AG10803 (cell line): ENCODE measurements at regions not wholly inside any gene's neighbourhood (a gene's known extent, or its start where the extent isn't known, plus 50 kb on each side); places are given as distances from the start of the nearest gene placed in this dataset.

Source experiments
- DNase-seq: peaks from one replicate; pipeline ENCODE4 v3.0.0; 2010; ENCODE audit warnings: low read depth
- H3K4me3 ChIP-seq: 2 replicates; pipeline ENCODE4 v1.5.1; 2011; ENCODE audit warnings: mild to moderate bottlenecking, low read length, control low read depth
- TF ChIP-seq, protein P1 (sequence below): conservative IDR thresholded peaks from 2 replicates; pipeline ENCODE4 v1.5.1; 2011; ENCODE audit warnings: mild to moderate bottlenecking, low read length, control low read depth, inconsistent platforms

DNA sequence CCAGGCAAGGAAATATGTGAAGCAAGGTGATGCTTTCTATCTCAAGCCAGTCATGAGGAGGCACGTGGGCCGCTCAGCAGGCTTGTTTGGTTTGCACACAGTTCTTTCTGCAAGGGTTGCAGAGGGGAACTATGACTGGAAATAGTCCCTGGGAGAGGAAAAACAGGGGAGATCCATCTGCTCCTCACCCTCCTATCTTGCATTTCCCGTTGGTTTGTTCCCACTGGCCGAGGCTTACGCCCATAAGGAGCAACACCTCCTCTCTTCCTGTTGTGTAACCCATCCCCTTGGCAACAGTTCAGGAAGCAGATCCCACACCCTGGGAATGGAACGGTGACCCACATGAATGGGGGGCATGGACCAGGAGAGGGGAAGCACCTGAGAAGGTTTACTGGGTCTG lies 72.1 kb upstream of the MAGI1 start:
- no peak overlapping the region for H3K4me3 ChIP-seq
- TF ChIP-seq, protein P1, sequence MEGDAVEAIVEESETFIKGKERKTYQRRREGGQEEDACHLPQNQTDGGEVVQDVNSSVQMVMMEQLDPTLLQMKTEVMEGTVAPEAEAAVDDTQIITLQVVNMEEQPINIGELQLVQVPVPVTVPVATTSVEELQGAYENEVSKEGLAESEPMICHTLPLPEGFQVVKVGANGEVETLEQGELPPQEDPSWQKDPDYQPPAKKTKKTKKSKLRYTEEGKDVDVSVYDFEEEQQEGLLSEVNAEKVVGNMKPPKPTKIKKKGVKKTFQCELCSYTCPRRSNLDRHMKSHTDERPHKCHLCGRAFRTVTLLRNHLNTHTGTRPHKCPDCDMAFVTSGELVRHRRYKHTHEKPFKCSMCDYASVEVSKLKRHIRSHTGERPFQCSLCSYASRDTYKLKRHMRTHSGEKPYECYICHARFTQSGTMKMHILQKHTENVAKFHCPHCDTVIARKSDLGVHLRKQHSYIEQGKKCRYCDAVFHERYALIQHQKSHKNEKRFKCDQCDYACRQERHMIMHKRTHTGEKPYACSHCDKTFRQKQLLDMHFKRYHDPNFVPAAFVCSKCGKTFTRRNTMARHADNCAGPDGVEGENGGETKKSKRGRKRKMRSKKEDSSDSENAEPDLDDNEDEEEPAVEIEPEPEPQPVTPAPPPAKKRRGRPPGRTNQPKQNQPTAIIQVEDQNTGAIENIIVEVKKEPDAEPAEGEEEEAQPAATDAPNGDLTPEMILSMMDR = no peak
- DNase-seq = no peak

DNA sequence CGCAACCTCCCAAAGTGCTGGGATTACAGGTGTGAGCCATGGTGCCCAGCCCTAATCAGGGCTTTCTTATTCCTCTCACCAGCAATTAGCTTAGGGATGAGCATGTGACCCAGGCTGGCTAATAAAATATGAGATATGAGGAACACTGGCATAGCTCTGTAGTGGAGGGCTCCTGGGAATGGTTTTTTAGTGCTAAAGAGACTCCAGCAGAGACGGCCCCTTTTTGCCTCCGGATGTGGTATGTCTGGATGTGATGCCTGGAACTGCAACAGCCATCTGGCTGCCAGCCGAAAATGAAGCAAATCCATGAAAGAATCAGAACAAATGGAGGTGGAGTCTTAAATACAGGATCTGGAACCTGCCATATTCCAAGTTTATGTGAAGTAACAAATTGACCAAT lies 69.1 kb upstream of the MAGI1 start:
- no peak overlapping the region for H3K4me3 ChIP-seq
- DNase-seq = peak; percentile 93
- TF ChIP-seq, protein P1 = no peak

DNA sequence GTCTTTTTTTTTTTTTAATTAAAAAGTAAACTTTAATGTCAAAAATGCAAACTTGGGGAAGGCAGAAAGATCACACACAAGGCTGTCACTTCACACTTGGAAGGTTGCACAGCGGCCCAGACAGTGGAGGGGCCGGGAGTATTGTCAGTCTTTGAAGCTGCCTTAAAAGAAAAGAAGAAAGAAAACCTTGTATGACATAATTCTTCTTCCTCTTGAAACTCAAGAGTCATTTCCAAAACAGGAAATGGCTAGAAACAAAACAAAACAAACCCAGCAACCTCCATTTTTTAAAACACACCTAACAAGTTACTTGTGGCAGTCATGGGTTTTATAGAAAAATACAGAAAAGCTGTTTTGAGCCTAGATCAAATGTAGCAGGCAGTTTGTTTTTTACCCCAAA lies 68.1 kb upstream of the MAGI1 start:
- TF ChIP-seq, protein P1 = no peak
- no peak for DNase-seq
- no peak overlapping the region for H3K4me3 ChIP-seq

DNA sequence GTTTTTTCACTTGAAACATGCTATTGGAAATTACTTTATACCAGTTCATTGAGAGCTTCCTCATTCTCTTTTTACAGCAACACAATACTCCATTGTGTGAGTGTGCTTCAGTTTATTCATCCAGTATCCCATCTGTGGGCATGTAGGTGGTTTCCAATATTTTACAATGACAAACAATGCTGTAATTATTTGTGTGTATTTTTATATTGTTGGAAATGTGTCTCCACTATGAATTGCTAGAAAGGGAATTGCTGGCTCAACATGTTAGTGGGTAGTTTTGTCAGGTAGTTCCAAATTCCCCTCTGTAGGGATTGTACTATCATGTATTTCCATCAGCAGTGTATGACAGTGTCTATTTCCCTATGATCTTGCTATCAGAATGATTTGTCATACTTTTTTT lies 65.8 kb upstream of the MAGI1 start:
- no peak overlapping the region for H3K4me3 ChIP-seq
- TF ChIP-seq, protein P1 = no peak
- DNase-seq = no peak

DNA sequence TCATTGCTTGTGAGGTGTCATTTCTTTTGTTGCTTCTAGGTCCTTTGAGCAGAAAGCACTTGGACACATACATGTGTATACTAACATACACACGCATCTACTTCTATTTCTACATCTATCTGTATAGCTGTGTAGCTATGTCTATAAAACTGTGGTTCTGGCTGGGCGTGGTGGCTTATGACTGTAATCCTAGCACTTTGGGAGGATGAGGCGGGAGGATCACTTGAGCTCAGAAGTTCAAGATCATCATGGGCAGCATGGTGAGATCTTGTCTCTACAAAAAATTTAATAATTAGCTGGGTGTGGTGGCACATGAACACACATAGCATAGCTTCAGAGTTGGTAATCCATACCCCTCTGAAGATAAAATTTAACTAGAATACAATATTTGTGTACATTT lies 65.0 kb upstream of the MAGI1 start:
- no peak for DNase-seq
- TF ChIP-seq, protein P1 = no peak
- no peak overlapping the region for H3K4me3 ChIP-seq

DNA sequence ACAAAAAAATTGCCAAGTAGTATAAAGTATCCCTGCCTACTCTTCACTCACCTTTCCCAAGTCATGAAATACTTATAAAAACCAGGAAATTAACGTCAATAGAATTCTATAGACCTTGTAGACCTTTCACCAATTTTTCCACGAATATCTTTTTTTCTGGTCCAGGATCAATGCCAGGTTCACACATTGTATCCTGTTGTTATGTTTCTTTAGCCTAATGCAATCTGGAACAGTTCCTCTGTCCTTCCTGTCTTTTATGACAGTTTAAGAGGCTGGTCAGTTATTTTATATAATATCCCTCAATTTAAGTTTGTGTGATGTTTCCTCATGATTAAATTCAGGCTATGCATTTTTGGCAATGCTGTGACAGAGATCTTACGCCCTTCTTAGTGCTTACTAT lies 63.2 kb upstream of the MAGI1 start:
- DNase-seq = no peak
- no peak overlapping the region for H3K4me3 ChIP-seq
- TF ChIP-seq, protein P1 = no peak

DNA sequence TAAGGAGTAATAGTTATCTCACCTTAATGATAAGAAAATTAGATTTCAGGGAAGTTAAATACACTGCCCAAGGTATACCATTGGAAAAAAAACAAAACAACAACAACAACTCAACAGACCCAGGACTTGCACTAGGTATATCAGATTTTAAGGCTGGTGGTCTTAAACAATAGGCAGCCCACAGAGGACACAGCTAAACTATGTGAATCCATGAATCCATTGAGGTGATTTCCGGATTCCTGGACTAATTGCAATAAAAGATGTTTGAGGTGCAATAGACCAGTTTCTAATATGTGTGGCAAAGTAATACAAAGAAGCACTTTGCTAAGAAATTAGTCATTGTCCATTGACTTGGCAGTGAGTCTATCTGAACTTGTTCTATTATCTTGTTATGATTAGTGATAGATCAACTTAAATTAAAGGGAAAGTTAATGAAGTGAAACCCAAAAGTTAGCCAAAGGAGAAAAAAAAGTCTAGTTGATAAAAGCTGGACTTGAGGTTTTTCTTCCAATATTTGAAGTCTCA lies 60.9 kb upstream of the MAGI1 start:
- TF ChIP-seq, protein P1 = no peak
- no peak overlapping the region for H3K4me3 ChIP-seq
- no peak for DNase-seq
